HFFc6 (cell line): ENCODE measurements at regions not wholly inside any gene's neighbourhood (a gene's known extent, or its start where the extent isn't known, plus 50 kb on each side); places are given as distances from the start of the nearest gene placed in this dataset.

Source experiments
- DNase-seq: peaks from one replicate; pipeline ENCODE4 v3.0.0-alpha.2; 2018
- H3K27ac Mint-ChIP-seq: 2 replicates; pipeline ENCODE4 v1.8.0; 2020; ENCODE audit warnings: mild to moderate bottlenecking, mixed read lengths
- H3K27me3 Mint-ChIP-seq: 2 replicates; pipeline ENCODE4 v1.8.0; 2021; ENCODE audit warnings: mild to moderate bottlenecking, moderate library complexity, mixed read lengths; ENCODE audit not compliant: insufficient read depth
- H3K36me3 Mint-ChIP-seq: 2 replicates; pipeline ENCODE4 v1.8.0; 2021; ENCODE audit warnings: low read depth, mixed read lengths
- H3K4me1 Mint-ChIP-seq: 2 replicates; pipeline ENCODE4 v1.8.0; 2020; ENCODE audit warnings: low read depth, mixed read lengths
- H3K4me3 Mint-ChIP-seq: 2 replicates; pipeline ENCODE4 v1.8.0; 2020; ENCODE audit warnings: mild to moderate bottlenecking, moderate library complexity, mixed read lengths
- H3K9me3 Mint-ChIP-seq: 2 replicates; pipeline ENCODE4 v1.8.0; 2020; ENCODE audit warnings: mild to moderate bottlenecking, mixed read lengths
- TF ChIP-seq, protein P1 (sequence below): fragments of 200-600 bp; sonication (generic); IDR thresholded peaks from 2 replicates; pipeline ENCODE4 v1.5.0; 2021; ENCODE audit warnings: antibody characterized with exemption, mild to moderate bottlenecking

DNA sequence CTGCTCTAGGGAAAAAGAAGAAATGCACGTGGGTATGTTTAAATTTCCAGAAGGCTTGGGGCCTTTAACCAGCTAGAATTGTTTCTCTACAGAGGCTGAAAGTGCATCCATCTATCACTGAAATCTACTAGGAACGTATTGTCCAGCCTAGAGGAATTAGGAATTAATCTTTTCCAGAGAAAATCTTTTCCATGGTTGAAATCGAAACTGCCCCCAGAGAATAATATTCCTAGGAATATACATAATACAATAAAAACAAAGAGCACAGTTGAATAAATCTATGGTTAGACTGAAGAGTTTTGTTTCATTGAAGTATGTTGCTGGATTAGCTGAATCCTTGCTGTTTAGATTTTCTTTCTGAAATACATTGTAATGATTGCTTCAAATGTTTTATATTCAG, 378.5 kb downstream of the PLK2 start:
- no peak overlapping the region for H3K27ac Mint-ChIP-seq
- H3K4me1 Mint-ChIP-seq: peaks cover 26% of the 10 kb centered on the region
- no peaks in the 10 kb centered on the region for H3K36me3 Mint-ChIP-seq
- no peaks in the 10 kb centered on the region; the same call in 1 of the 2 replicates for H3K27me3 Mint-ChIP-seq
- TF ChIP-seq, protein P1, sequence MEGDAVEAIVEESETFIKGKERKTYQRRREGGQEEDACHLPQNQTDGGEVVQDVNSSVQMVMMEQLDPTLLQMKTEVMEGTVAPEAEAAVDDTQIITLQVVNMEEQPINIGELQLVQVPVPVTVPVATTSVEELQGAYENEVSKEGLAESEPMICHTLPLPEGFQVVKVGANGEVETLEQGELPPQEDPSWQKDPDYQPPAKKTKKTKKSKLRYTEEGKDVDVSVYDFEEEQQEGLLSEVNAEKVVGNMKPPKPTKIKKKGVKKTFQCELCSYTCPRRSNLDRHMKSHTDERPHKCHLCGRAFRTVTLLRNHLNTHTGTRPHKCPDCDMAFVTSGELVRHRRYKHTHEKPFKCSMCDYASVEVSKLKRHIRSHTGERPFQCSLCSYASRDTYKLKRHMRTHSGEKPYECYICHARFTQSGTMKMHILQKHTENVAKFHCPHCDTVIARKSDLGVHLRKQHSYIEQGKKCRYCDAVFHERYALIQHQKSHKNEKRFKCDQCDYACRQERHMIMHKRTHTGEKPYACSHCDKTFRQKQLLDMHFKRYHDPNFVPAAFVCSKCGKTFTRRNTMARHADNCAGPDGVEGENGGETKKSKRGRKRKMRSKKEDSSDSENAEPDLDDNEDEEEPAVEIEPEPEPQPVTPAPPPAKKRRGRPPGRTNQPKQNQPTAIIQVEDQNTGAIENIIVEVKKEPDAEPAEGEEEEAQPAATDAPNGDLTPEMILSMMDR: no peak
- H3K4me3 Mint-ChIP-seq: no peak overlapping the region
- DNase-seq: no peak
- H3K9me3 Mint-ChIP-seq: no peaks in the 10 kb centered on the region

DNA sequence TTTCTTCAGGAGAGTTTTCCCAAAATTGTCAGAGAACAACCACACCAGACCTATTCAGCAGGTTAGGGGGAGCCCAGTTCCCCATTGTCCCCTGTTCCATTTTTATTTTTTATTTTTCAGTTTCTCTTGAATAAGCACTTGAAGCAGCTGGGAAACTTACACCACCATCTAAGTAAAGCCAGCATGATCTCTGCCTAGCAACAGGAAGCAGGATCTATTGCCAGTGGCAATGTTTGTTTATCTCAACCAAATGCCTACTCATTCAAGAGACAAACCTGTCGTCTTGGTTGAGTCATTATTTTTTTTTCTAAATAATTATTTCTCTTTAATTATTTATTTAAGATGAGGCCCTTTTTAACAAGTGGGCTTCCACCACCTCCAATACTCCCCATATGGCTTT, 379.3 kb downstream of the PLK2 start:
- Mint-ChIP-seq H3K36me3 (no peaks in the 10 kb centered on the region), H3K27ac (no peak overlapping the region), H3K27me3 (no peaks in the 10 kb centered on the region; the same call in none of the 2 replicates), H3K4me3 (no peak overlapping the region), H3K9me3 (no peaks in the 10 kb centered on the region), H3K4me1 (peaks cover 18% of the 10 kb centered on the region)
- TF ChIP-seq, protein P1: no peak
- peak; percentile 61 for DNase-seq

DNA sequence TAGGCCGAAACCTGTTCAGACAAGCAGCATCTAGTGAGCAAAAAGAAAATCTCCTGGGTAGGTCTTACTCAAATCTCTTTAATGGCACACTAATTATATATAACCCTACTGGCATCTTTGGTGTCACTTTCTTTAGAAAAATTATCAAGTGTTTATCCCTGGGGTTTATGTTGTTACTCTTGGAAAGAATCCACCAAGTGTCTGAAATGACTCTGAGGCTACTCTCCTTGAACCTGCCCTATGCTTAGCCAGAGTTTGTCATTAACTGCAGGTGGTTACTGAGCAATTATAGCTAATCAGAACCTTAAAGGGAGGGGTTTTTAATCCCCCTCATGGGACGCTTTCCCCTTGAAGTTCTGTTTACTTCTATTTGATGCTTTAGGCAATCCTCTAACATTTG, 381.9 kb downstream of the PLK2 start:
- no peak for DNase-seq
- TF ChIP-seq, protein P1: no peak
- peaks cover 16% of the 10 kb centered on the region for H3K4me1 Mint-ChIP-seq
- H3K4me3 Mint-ChIP-seq: no peak overlapping the region
- no peaks in the 10 kb centered on the region for H3K36me3 Mint-ChIP-seq
- no peaks in the 10 kb centered on the region; the same call in none of the 2 replicates for H3K27me3 Mint-ChIP-seq
- no peaks in the 10 kb centered on the region for H3K9me3 Mint-ChIP-seq
- no peak overlapping the region for H3K27ac Mint-ChIP-seq

GRCh38 chr5:58077416-58077815, 382.5 kb downstream of the PLK2 start:
- Mint-ChIP-seq H3K9me3 (no peaks in the 10 kb centered on the region), H3K27ac (no peak overlapping the region), H3K36me3 (no peaks in the 10 kb centered on the region), H3K27me3 (no peaks in the 10 kb centered on the region; the same call in none of the 2 replicates), H3K4me1 (peaks cover 18% of the 10 kb centered on the region), H3K4me3 (no peak overlapping the region)
- TF ChIP-seq, protein P1: no peak
- no peak for DNase-seq

GRCh38 chr5:58076483-58077257, 383.2 kb downstream of the PLK2 start:
- Mint-ChIP-seq H3K27ac (no peak overlapping the region), H3K4me3 (no peak overlapping the region), H3K9me3 (no peaks in the 10 kb centered on the region), H3K27me3 (no peaks in the 10 kb centered on the region; the same call in none of the 2 replicates), H3K36me3 (no peaks in the 10 kb centered on the region), H3K4me1 (peaks cover 22% of the 10 kb centered on the region)
- TF ChIP-seq, protein P1: no peak
- DNase-seq: no peak
